SK-N-SH (cell line): ENCODE measurements at regions not wholly inside any gene's neighbourhood (a gene's known extent, or its start where the extent isn't known, plus 50 kb on each side); places are given as distances from the start of the nearest gene placed in this dataset.

ENCODE experiments used
- CTCF ChIA-PET: fragments of 300-600, 350-600 bp; formaldehyde crosslinking; extraction: SDS; loops from one replicate; lab custom pipeline; 2021; lab: Yijun Ruan, JAX
- POLR2A ChIA-PET: fragments of 350-600 bp; sonication (Branson Sonifier 250); formaldehyde crosslinking; extraction: SDS; loops from one replicate; lab custom pipeline; 2020; ENCODE audit warnings: antibody characterized with exemption, inconsistent platforms; lab: Yijun Ruan, JAX
- DNase-seq: peaks from one replicate; pipeline ENCODE4 v3.0.0; 2012
- H2AFZ ChIP-seq: fragments of 200-600 bp; sonication (generic); 2 replicates; pipeline ENCODE4 v1.8.1; 2016; ENCODE audit warnings: antibody characterized with exemption, mild to moderate bottlenecking, low read depth
- H3F3A ChIP-seq: fragments of 200-600 bp; sonication (generic); replicated peaks from 2 replicates; pipeline ENCODE3; 2016; ENCODE audit warnings: antibody characterized with exemption, mild to moderate bottlenecking; ENCODE audit not compliant: insufficient read depth
- H3K27ac ChIP-seq, 2 experiments: fragments of 200-500 bp in 1 of 2; fragments of 200-600 bp in 1 of 2; sonication (Bioruptor generic) in 1 of 2; sonication (generic), shearing (Covaris generic) in 1 of 2; 2 replicates each; pipeline versions ENCODE4 v1.5.1 to v1.6.1; 2014 to 2016; ENCODE audit warnings: low read depth in 2 of 2, inconsistent platforms in 1 of 2, low read length in 1 of 2, mild to moderate bottlenecking in 1 of 2, mixed read lengths in 1 of 2
- H3K27me3 ChIP-seq: fragments of 200-600 bp; sonication (generic), shearing (Covaris generic); 2 replicates; pipeline ENCODE4 v1.6.1; 2016; ENCODE audit warnings: mixed run types; ENCODE audit not compliant: insufficient read depth
- H3K36me3 ChIP-seq, 2 experiments: fragments of 200-500 bp in 1 of 2; fragments of 200-600 bp in 1 of 2; sonication (Bioruptor generic) in 1 of 2; sonication (generic) in 1 of 2; replicated peaks in 1 of 2; 2 replicates each; pipeline versions ENCODE3 to v1.5.1; 2014 to 2016; ENCODE audit warnings: low read length in 1 of 2, mild to moderate bottlenecking in 1 of 2; ENCODE audit not compliant: insufficient read depth in 2 of 2, control insufficient read depth in 1 of 2
- H3K4me1 ChIP-seq, 2 experiments: fragments of 200-500 bp in 1 of 2; fragments of 200-600 bp in 1 of 2; sonication (Bioruptor generic) in 1 of 2; sonication (generic), shearing (Covaris generic) in 1 of 2; 2 replicates each; pipeline versions ENCODE4 v1.5.1 to v1.6.1; 2014 to 2016; ENCODE audit warnings: low read depth in 1 of 2, low read length in 1 of 2, mixed run types in 1 of 2; ENCODE audit not compliant: insufficient read depth in 2 of 2, control insufficient read depth in 1 of 2
- H3K4me2 ChIP-seq: fragments of 200-600 bp; sonication (generic), shearing (Covaris generic); 2 replicates; pipeline ENCODE4 v1.6.1; 2017; ENCODE audit warnings: mixed run types
- H3K4me3 ChIP-seq, 2 experiments: fragments of 200-500 bp in 1 of 2; fragments of 200-600 bp in 1 of 2; sonication (Bioruptor generic) in 1 of 2; sonication (generic), shearing (Covaris generic) in 1 of 2; 2 replicates each; pipeline versions ENCODE4 v1.5.1 to v1.8.1; 2014 to 2016; ENCODE audit warnings: low read depth in 2 of 2, inconsistent platforms in 1 of 2, low read length in 1 of 2, mild to moderate bottlenecking in 1 of 2, mixed read lengths in 1 of 2, moderate library complexity in 1 of 2
- H3K79me2 ChIP-seq: fragments of 200-600 bp; sonication (generic); 2 replicates; pipeline ENCODE4 v1.8.1; 2017; ENCODE audit warnings: mild to moderate bottlenecking; ENCODE audit not compliant: insufficient read depth
- H3K9ac ChIP-seq: fragments of 200-600 bp; sonication (generic); 2 replicates; pipeline ENCODE4 v1.6.1; 2017; ENCODE audit warnings: mixed run types
- H3K9me2 ChIP-seq: fragments of 200-600 bp; sonication (generic); 2 replicates; pipeline ENCODE4 v1.6.1; 2017; ENCODE audit warnings: mixed run types
- H3K9me3 ChIP-seq: fragments of 200-600 bp; sonication (generic); 2 replicates; pipeline ENCODE4 v1.6.1; 2017; ENCODE audit warnings: mixed run types, mild to moderate bottlenecking, moderate library complexity
- H4K20me1 ChIP-seq: fragments of 200-600 bp; sonication (generic); 2 replicates; pipeline ENCODE4 v1.6.1; 2017; ENCODE audit warnings: mild to moderate bottlenecking, mixed run types; ENCODE audit not compliant: insufficient read depth
- CTCF ChIP-seq: fragments of 200-600 bp; sonication (generic); IDR thresholded peaks from 2 replicates; pipeline ENCODE4 v1.6.1; 2017; ENCODE audit warnings: antibody characterized with exemption, mild to moderate bottlenecking, moderate library complexity
- ELF1 ChIP-seq: IDR thresholded peaks from 2 replicates; pipeline ENCODE4 v1.4.0; 2012
- FOSL2 ChIP-seq: IDR thresholded peaks from 2 replicates; pipeline ENCODE4 v1.4.0; 2012; ENCODE audit warnings: low read depth, mild to moderate bottlenecking, moderate library complexity, borderline replicate concordance
- FOXJ3 ChIP-seq: sonication (generic); formaldehyde crosslinking; IDR thresholded peaks from 2 replicates; pipeline ENCODE4 v1.5.1; 2020; ENCODE audit warnings: mild to moderate bottlenecking, missing genetic modification reagents
- JUND ChIP-seq: IDR thresholded peaks from 2 replicates; pipeline ENCODE4 v1.4.0; 2012
- MAX ChIP-seq: IDR thresholded peaks from 2 replicates; pipeline ENCODE4 v1.4.0; 2012; ENCODE audit warnings: low read depth
- NRF1 ChIP-seq: IDR thresholded peaks from 2 replicates; pipeline ENCODE4 v1.6.1; 2012; ENCODE audit warnings: low read depth, mild to moderate bottlenecking, low read length
- RFX5 ChIP-seq: IDR thresholded peaks from 2 replicates; pipeline ENCODE4 v1.6.1; 2012; ENCODE audit warnings: mild to moderate bottlenecking, improper control_type of control experiment, low read length
- SIN3A ChIP-seq: IDR thresholded peaks from 2 replicates; pipeline ENCODE4 v1.6.1; 2012; ENCODE audit warnings: low read depth, mild to moderate bottlenecking, low read length, moderate library complexity, borderline replicate concordance
- TAF1 ChIP-seq: IDR thresholded peaks from 2 replicates; pipeline ENCODE4 v1.6.1; 2012; ENCODE audit warnings: low read depth, mild to moderate bottlenecking, low read length, moderate library complexity, borderline replicate concordance
- TCF12 ChIP-seq: IDR thresholded peaks from 2 replicates; pipeline ENCODE4 v1.4.0; 2012
- TEAD4 ChIP-seq: IDR thresholded peaks from 2 replicates; pipeline ENCODE4 v1.4.0; 2012; ENCODE audit warnings: mild to moderate bottlenecking, borderline replicate concordance; ENCODE audit not compliant: insufficient read depth
- USF1 ChIP-seq: IDR thresholded peaks from 2 replicates; pipeline ENCODE4 v1.4.0; 2012; ENCODE audit warnings: low read depth, borderline replicate concordance
- USF2 ChIP-seq: fragments of 150-350 bp; IDR thresholded peaks from 2 replicates; pipeline ENCODE4 v1.6.1; 2017; ENCODE audit warnings: antibody characterized with exemption, low read length, low read depth, borderline replicate concordance
- YY1 ChIP-seq: IDR thresholded peaks from 2 replicates; pipeline ENCODE4 v1.4.0; 2012; ENCODE audit warnings: low read depth, mild to moderate bottlenecking
- ZBTB33 ChIP-seq: IDR thresholded peaks from 2 replicates; pipeline ENCODE4 v1.4.0; 2012; ENCODE audit warnings: low read depth, borderline replicate concordance
- WGBS: methylation state at CpG from one replicate; pipeline ENCODE4 v1.1.6; 2017; ENCODE audit warnings: low lambda C conversion rate; 5-methylcytosine and 5-hydroxymethylcytosine counted together

- 27% methylated on average over 3 of the region's 3 CpGs for WGBS
These were observed 115.8 kb upstream of the FAM78B start for GRCh38 chr1:166282391-166283137.

GRCh38 chr1:166283190-166283589 is 116.4 kb upstream of the FAM78B start:
- DNase-seq: no peak
- Histone ChIP-seq H3K27ac (no peak overlapping the region), H3F3A (no peaks in the 10 kb centered on the region), H4K20me1 (no peaks in the 10 kb centered on the region), H3K27me3 (no peaks in the 10 kb centered on the region), H3K79me2 (no peaks in the 10 kb centered on the region), H3K36me3 (no peaks in the 10 kb centered on the region), H3K4me1 (peaks cover 0 to 7% of the 10 kb centered on the region in 2 experiments; a peak in 2 of 4 replicates), H3K9me3 (no peaks in the 10 kb centered on the region; the same call in 1 of the 2 replicates), H3K4me3 (no peak overlapping the region), H2AFZ (no peak overlapping the region), H3K4me2 (no peak overlapping the region), H3K9ac (no peak overlapping the region), H3K9me2 (no peaks in the 10 kb centered on the region)
- ChIA-PET CTCF (no interaction called here), POLR2A (no interaction called here)
- WGBS: 35% methylated on average over 6 of the region's 6 CpGs
- no peak for TF ChIP-seq TAF1
- TF ChIP-seq TCF12: no peak
- no peak for TF ChIP-seq TEAD4
- no peak for TF ChIP-seq RFX5
- no peak for TF ChIP-seq JUND
- no peak for TF ChIP-seq YY1
- TF ChIP-seq USF1: no peak
- no peak for TF ChIP-seq USF2
- no peak for TF ChIP-seq SIN3A
- TF ChIP-seq NRF1: no peak
- no peak for TF ChIP-seq CTCF

More at GRCh38 chr1:166282391-166283137, 115.8 kb upstream of the FAM78B start:
- ChIA-PET POLR2A (no interaction called here), CTCF (no interaction called here)
- H3K9me2 ChIP-seq: no peaks in the 10 kb centered on the region
- no peaks in the 10 kb centered on the region for H3K36me3 ChIP-seq
- no peak for DNase-seq
- no peaks in the 10 kb centered on the region for H3F3A ChIP-seq
- peaks cover 0 to 7% of the 10 kb centered on the region in 2 experiments; a peak in 2 of 4 replicates for H3K4me1 ChIP-seq
- H3K4me3 ChIP-seq: no peak overlapping the region
- no peaks in the 10 kb centered on the region; the same call in 1 of the 2 replicates for H3K9me3 ChIP-seq
- H3K9ac ChIP-seq: no peak overlapping the region
- H4K20me1 ChIP-seq: no peaks in the 10 kb centered on the region
- H2AFZ ChIP-seq: no peak overlapping the region
- no peak overlapping the region for H3K27ac ChIP-seq
- H3K4me2 ChIP-seq: no peak overlapping the region
- no peaks in the 10 kb centered on the region for H3K79me2 ChIP-seq
- H3K27me3 ChIP-seq: no peaks in the 10 kb centered on the region
- TF ChIP-seq ZBTB33 (no peak), ELF1 (no peak), NRF1 (no peak), FOSL2 (no peak), MAX (no peak), RFX5 (no peak), FOXJ3 (CRISPR knock-in tag) (no peak), TAF1 (no peak), TEAD4 (no peak)
